Nucleus accumbens (tissue), 56 donors: ENCODE measurements at regions not wholly inside any gene's neighbourhood (a gene's known extent, or its start where the extent isn't known, plus 50 kb on each side); places are given as distances from the start of the nearest gene placed in this dataset.
"Not testable (repeated sequence)": the region's sequence is repeated elsewhere in the genome, so short reads cannot be mapped to it uniquely, and the experiment has no call there.

ENCODE experiments used
- DNase-seq, 56 donors: peaks; one replicate each; lab custom pipeline; 2025; lab: John Stamatoyannopoulos, UW

GRCh38 chr2:116761864-116762263 is 1052.6 kb upstream of the DDX18 start:
- DNase-seq: no peak

- DNase-seq: no peak
Observed at GRCh38 chr2:116769514-116769913, 1045.0 kb upstream of the DDX18 start.

GRCh38 chr2:116776556-116776955 is 1037.9 kb upstream of the DDX18 start:
- no peak for DNase-seq

GRCh38 chr2:116787848-116788247 is 1026.6 kb upstream of the DDX18 start:
- DNase-seq: no peak

GRCh38 chr2:116802671-116803070 is 1011.8 kb upstream of the DDX18 start:
- DNase-seq: no peak

- DNase-seq: no peak
Observed at GRCh38 chr2:116804901-116805300, 1009.6 kb upstream of the DDX18 start.

GRCh38 chr2:116806505-116806904 is 1008.0 kb upstream of the DDX18 start:
- not testable (repeated sequence) for DNase-seq

GRCh38 chr2:116809109-116809508 is 1005.4 kb upstream of the DDX18 start:
- no peak for DNase-seq

GRCh38 chr2:116810071-116810470 is 1004.4 kb upstream of the DDX18 start:
- no peak for DNase-seq

GRCh38 chr2:116810645-116811044 is 1003.8 kb upstream of the DDX18 start:
- no peak for DNase-seq

- DNase-seq: no peak
Observed at GRCh38 chr2:116819355-116819754, 995.1 kb upstream of the DDX18 start.

GRCh38 chr2:116820986-116821385 is 993.5 kb upstream of the DDX18 start:
- no peak for DNase-seq

GRCh38 chr2:116829543-116829942 is 984.9 kb upstream of the DDX18 start:
- not testable (repeated sequence) for DNase-seq

- DNase-seq: no peak
Observed at GRCh38 chr2:116832148-116832547, 982.3 kb upstream of the DDX18 start.

GRCh38 chr2:116833052-116833451 is 981.4 kb upstream of the DDX18 start:
- no peak for DNase-seq

GRCh38 chr2:116842164-116842563 is 972.3 kb upstream of the DDX18 start:
- DNase-seq: no peak

- DNase-seq: no peak
Observed at GRCh38 chr2:116859708-116860107, 954.8 kb upstream of the DDX18 start.

GRCh38 chr2:116874021-116874420 is 940.5 kb upstream of the DDX18 start:
- DNase-seq: no peak

- DNase-seq: no peak
Observed at GRCh38 chr2:116877274-116877673, 937.2 kb upstream of the DDX18 start.

- no peak for DNase-seq
Observed at GRCh38 chr2:116877944-116878343, 936.5 kb upstream of the DDX18 start.

GRCh38 chr2:116879650-116880160 is 934.8 kb upstream of the DDX18 start:
- no peak for DNase-seq

- no peak for DNase-seq
Observed at GRCh38 chr2:116891191-116891590, 923.3 kb upstream of the DDX18 start.

- no peak for DNase-seq
Observed at GRCh38 chr2:116911540-116911939, 903.0 kb upstream of the DDX18 start.
